ENCODE measurements at regions not wholly inside any gene's neighbourhood (a gene's known extent, or its start where the extent isn't known, plus 50 kb on each side); places are given as distances from the start of the nearest gene placed in this dataset.
A peak's percentile ranks its signal among the peaks of the same experiment; 100 is the strongest.

DNA sequence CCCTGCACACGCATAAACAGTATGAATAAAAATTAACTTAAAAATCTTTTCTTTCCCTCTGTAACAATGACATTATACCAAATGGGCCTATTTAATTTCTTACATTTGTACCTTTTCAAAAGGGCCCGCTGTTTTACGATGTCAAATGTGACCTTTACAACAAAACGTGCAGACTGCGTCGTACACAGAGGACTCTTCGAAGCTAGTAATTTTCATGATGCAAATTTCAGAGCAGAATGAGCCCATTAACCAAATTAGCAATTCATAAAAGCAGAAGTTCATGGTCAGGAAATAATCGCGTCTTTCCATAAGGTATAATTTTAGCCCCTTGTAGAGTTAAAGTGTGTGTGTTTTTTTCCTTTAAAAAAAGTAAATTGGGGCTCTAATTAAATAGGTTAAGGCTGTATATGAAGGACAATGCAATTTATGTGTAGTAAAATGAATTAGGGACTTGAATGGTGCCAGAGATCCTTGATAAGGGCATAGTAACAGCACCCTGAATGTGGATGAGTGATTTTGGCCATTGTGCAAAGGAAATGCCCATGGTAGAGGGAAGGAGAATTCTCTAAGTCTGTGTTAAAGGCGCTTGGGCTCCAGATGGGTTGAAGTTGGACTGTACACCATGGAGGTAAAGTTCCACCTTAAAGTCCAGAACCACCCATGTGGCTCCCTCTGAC, 546.4 kb upstream of the EEF2KMT start:
- DNase-seq: no peak
- H3K18ac ChIP-seq (ENCODE audit: low read length): no peak overlapping the region
- no peak overlapping the region for H3K9ac ChIP-seq (ENCODE audit: low read length)
- no peak overlapping the region for H2BK12ac ChIP-seq (ENCODE audit: low read length)
- peaks cover 8% of the 10 kb centered on the region for H3K9me3 ChIP-seq (ENCODE audit: insufficient read depth, low read depth, low read length)
- H3K14ac ChIP-seq (ENCODE audit: low read length): no peak overlapping the region
- H3K4me1 ChIP-seq (ENCODE audit: control insufficient read depth in 1 of 2, insufficient read depth in 2 of 2, low read length in 2 of 2): no peaks in the 10 kb centered on the region
- H3K79me2 ChIP-seq (ENCODE audit: control insufficient read depth, insufficient read depth, low read length, poor library complexity): no peaks in the 10 kb centered on the region
- H3K27me3 ChIP-seq (ENCODE audit: insufficient read depth, low read length): no peaks in the 10 kb centered on the region
- H4K91ac ChIP-seq (ENCODE audit: low read depth, low read length): no peak overlapping the region
- no peak overlapping the region for H2BK5ac ChIP-seq (ENCODE audit: low read depth, low read length, poor library complexity)
- WGBS (ENCODE audit: extremely low coverage, insufficient coverage, insufficient read length): no CpG with 5 or more reads among the region's 10 CpGs
- H3K23ac ChIP-seq (ENCODE audit: low read length): no peak overlapping the region
- no peak overlapping the region for H2AFZ ChIP-seq (ENCODE audit: insufficient read depth, low read length, poor library complexity)
- H2BK120ac ChIP-seq (ENCODE audit: insufficient read depth, low read length, poor library complexity): no peak overlapping the region
- H3K36me3 ChIP-seq (ENCODE audit: control insufficient read depth in 1 of 2, insufficient read depth in 2 of 2, low read length in 2 of 2): no peaks in the 10 kb centered on the region
- H3K27ac ChIP-seq (ENCODE audit: low read depth, low read length): no peak overlapping the region
- no peak overlapping the region for H3K4ac ChIP-seq (ENCODE audit: low read depth, low read length)
- H3K4me2 ChIP-seq (ENCODE audit: low read length): no peak overlapping the region
- H3K79me1 ChIP-seq (ENCODE audit: low read length): no peaks in the 10 kb centered on the region
- no peak overlapping the region for H4K12ac ChIP-seq (ENCODE audit: low read depth, low read length)
- no peak overlapping the region for H3K4me3 ChIP-seq (ENCODE audit: low read depth, low read length)
- no peak overlapping the region for H2AK5ac ChIP-seq (ENCODE audit: low read length)
- no peak overlapping the region for H4K8ac ChIP-seq (ENCODE audit: low read depth, low read length)

GRCh38 chr16:5642436-5642835, 544.8 kb upstream of the EEF2KMT start:
- H3K23ac ChIP-seq (ENCODE audit: low read length): no peak overlapping the region
- DNase-seq: no peak
- H3K4ac ChIP-seq (ENCODE audit: low read depth, low read length): no peak overlapping the region
- H3K4me1 ChIP-seq (ENCODE audit: control insufficient read depth in 1 of 2, insufficient read depth in 2 of 2, low read length in 2 of 2): no peaks in the 10 kb centered on the region
- H2AK5ac ChIP-seq (ENCODE audit: low read length): no peak overlapping the region
- no CpG with 5 or more reads among the region's 6 CpGs for WGBS (ENCODE audit: extremely low coverage, insufficient coverage, insufficient read length)
- no peaks in the 10 kb centered on the region for H3K27me3 ChIP-seq (ENCODE audit: insufficient read depth, low read length)
- no peak overlapping the region for H2AFZ ChIP-seq (ENCODE audit: insufficient read depth, low read length, poor library complexity)
- H3K79me2 ChIP-seq (ENCODE audit: control insufficient read depth, insufficient read depth, low read length, poor library complexity): no peaks in the 10 kb centered on the region
- no peak overlapping the region for H3K14ac ChIP-seq (ENCODE audit: low read length)
- no peak overlapping the region for H2BK12ac ChIP-seq (ENCODE audit: low read length)
- H4K8ac ChIP-seq (ENCODE audit: low read depth, low read length): no peak overlapping the region
- H3K4me2 ChIP-seq (ENCODE audit: low read length): no peak overlapping the region
- H3K79me1 ChIP-seq (ENCODE audit: low read length): no peaks in the 10 kb centered on the region
- H3K9me3 ChIP-seq (ENCODE audit: insufficient read depth, low read depth, low read length): peaks cover 8% of the 10 kb centered on the region
- no peak overlapping the region for H3K4me3 ChIP-seq (ENCODE audit: low read depth, low read length)
- H3K27ac ChIP-seq (ENCODE audit: low read depth, low read length): no peak overlapping the region
- no peak overlapping the region for H2BK120ac ChIP-seq (ENCODE audit: insufficient read depth, low read length, poor library complexity)
- H2BK5ac ChIP-seq (ENCODE audit: low read depth, low read length, poor library complexity): no peak overlapping the region
- H4K91ac ChIP-seq (ENCODE audit: low read depth, low read length): no peak overlapping the region
- H4K12ac ChIP-seq (ENCODE audit: low read depth, low read length): no peak overlapping the region
- H3K9ac ChIP-seq (ENCODE audit: low read length): no peak overlapping the region
- no peak overlapping the region for H3K18ac ChIP-seq (ENCODE audit: low read length)
- H3K36me3 ChIP-seq (ENCODE audit: control insufficient read depth in 1 of 2, insufficient read depth in 2 of 2, low read length in 2 of 2): no peaks in the 10 kb centered on the region

- no peak for DNase-seq
- Histone ChIP-seq H3K4ac (ENCODE audit: low read depth, low read length) (no peak overlapping the region), H2AFZ (ENCODE audit: insufficient read depth, low read length, poor library complexity) (no peak overlapping the region), H3K18ac (ENCODE audit: low read length) (no peak overlapping the region), H3K36me3 (ENCODE audit: control insufficient read depth in 1 of 2, insufficient read depth in 2 of 2, low read length in 2 of 2) (no peaks in the 10 kb centered on the region), H2BK12ac (ENCODE audit: low read length) (no peak overlapping the region), H2BK120ac (ENCODE audit: insufficient read depth, low read length, poor library complexity) (no peak overlapping the region), H3K4me3 (ENCODE audit: low read depth, low read length) (no peak overlapping the region), H3K14ac (ENCODE audit: low read length) (no peak overlapping the region), H3K4me1 (ENCODE audit: control insufficient read depth in 1 of 2, insufficient read depth in 2 of 2, low read length in 2 of 2) (no peaks in the 10 kb centered on the region), H3K9ac (ENCODE audit: low read length) (no peak overlapping the region), H3K79me2 (ENCODE audit: control insufficient read depth, insufficient read depth, low read length, poor library complexity) (no peaks in the 10 kb centered on the region), H3K79me1 (ENCODE audit: low read length) (no peaks in the 10 kb centered on the region), H2BK5ac (ENCODE audit: low read depth, low read length, poor library complexity) (no peak overlapping the region), H2AK5ac (ENCODE audit: low read length) (no peak overlapping the region), H4K8ac (ENCODE audit: low read depth, low read length) (no peak overlapping the region), H3K9me3 (ENCODE audit: insufficient read depth, low read depth, low read length) (peaks cover 8% of the 10 kb centered on the region), H4K12ac (ENCODE audit: low read depth, low read length) (no peak overlapping the region), H3K27me3 (ENCODE audit: insufficient read depth, low read length) (no peaks in the 10 kb centered on the region), H3K23ac (ENCODE audit: low read length) (no peak overlapping the region), H3K27ac (ENCODE audit: low read depth, low read length) (no peak overlapping the region), H3K4me2 (ENCODE audit: low read length) (no peak overlapping the region), H4K91ac (ENCODE audit: low read depth, low read length) (no peak overlapping the region)
- WGBS (ENCODE audit: extremely low coverage, insufficient coverage, insufficient read length): no CpG with 5 or more reads among the region's 6 CpGs
Observed at GRCh38 chr16:5642011-5642410, 544.4 kb upstream of the EEF2KMT start.

- H2BK5ac ChIP-seq (ENCODE audit: low read depth, low read length, poor library complexity): no peak overlapping the region
- H2BK12ac ChIP-seq (ENCODE audit: low read length): no peak overlapping the region
- no peaks in the 10 kb centered on the region for H3K27me3 ChIP-seq (ENCODE audit: insufficient read depth, low read length)
- peak overlapping the region; percentile 39 for H3K4me3 ChIP-seq (ENCODE audit: low read depth, low read length)
- H3K79me1 ChIP-seq (ENCODE audit: low read length): no peaks in the 10 kb centered on the region
- no peak overlapping the region for H4K8ac ChIP-seq (ENCODE audit: low read depth, low read length)
- H3K27ac ChIP-seq (ENCODE audit: low read depth, low read length): no peak overlapping the region
- no peaks in the 10 kb centered on the region for H3K4me1 ChIP-seq (ENCODE audit: control insufficient read depth in 1 of 2, insufficient read depth in 2 of 2, low read length in 2 of 2)
- DNase-seq: no peak
- peaks cover 8% of the 10 kb centered on the region for H3K9me3 ChIP-seq (ENCODE audit: insufficient read depth, low read depth, low read length)
- no peak overlapping the region for H4K12ac ChIP-seq (ENCODE audit: low read depth, low read length)
- H4K91ac ChIP-seq (ENCODE audit: low read depth, low read length): no peak overlapping the region
- H2AK5ac ChIP-seq (ENCODE audit: low read length): no peak overlapping the region
- no peaks in the 10 kb centered on the region for H3K79me2 ChIP-seq (ENCODE audit: control insufficient read depth, insufficient read depth, low read length, poor library complexity)
- H3K9ac ChIP-seq (ENCODE audit: low read length): no peak overlapping the region
- H3K18ac ChIP-seq (ENCODE audit: low read length): no peak overlapping the region
- no peak overlapping the region for H3K4me2 ChIP-seq (ENCODE audit: low read length)
- no peak overlapping the region for H3K23ac ChIP-seq (ENCODE audit: low read length)
- H3K14ac ChIP-seq (ENCODE audit: low read length): no peak overlapping the region
- H3K36me3 ChIP-seq (ENCODE audit: control insufficient read depth in 1 of 2, insufficient read depth in 2 of 2, low read length in 2 of 2): no peaks in the 10 kb centered on the region
- no CpG with 5 or more reads among the region's 1 CpG for WGBS (ENCODE audit: extremely low coverage, insufficient coverage, insufficient read length)
- H2AFZ ChIP-seq (ENCODE audit: insufficient read depth, low read length, poor library complexity): no peak overlapping the region
- H2BK120ac ChIP-seq (ENCODE audit: insufficient read depth, low read length, poor library complexity): no peak overlapping the region
- H3K4ac ChIP-seq (ENCODE audit: low read depth, low read length): no peak overlapping the region
Observed at GRCh38 chr16:5640883-5641282, 543.3 kb upstream of the EEF2KMT start.
